ENCODE measurements at regions not wholly inside any gene's neighbourhood (a gene's known extent, or its start where the extent isn't known, plus 50 kb on each side); places are given as distances from the start of the nearest gene placed in this dataset.

DNA sequence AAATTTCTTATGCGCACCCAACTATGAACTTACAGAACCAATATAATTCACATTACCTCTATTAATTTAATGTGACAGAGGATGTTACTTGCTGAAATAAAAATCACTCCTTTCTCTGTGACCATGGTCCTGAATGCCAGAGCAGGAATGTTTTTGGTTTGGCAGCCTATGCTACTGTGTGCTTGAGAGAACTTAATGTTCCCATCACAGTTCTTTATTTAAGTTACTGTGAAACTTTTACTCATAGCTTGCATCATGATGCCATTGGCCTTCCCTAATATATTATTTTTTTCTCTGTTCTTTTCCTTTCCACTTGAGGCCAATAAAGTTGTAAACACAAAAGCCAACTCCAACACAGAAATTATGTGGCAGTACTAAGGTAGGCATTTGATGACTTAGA lies 142.2 kb downstream of the FAM76B start (continued):
- TF ChIP-seq, protein P1, sequence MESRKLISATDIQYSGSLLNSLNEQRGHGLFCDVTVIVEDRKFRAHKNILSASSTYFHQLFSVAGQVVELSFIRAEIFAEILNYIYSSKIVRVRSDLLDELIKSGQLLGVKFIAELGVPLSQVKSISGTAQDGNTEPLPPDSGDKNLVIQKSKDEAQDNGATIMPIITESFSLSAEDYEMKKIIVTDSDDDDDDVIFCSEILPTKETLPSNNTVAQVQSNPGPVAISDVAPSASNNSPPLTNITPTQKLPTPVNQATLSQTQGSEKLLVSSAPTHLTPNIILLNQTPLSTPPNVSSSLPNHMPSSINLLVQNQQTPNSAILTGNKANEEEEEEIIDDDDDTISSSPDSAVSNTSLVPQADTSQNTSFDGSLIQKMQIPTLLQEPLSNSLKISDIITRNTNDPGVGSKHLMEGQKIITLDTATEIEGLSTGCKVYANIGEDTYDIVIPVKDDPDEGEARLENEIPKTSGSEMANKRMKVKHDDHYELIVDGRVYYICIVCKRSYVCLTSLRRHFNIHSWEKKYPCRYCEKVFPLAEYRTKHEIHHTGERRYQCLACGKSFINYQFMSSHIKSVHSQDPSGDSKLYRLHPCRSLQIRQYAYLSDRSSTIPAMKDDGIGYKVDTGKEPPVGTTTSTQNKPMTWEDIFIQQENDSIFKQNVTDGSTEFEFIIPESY (IDR thresholded peaks at IDR 0.05; ENCODE audit: extremely low read depth, insufficient replicate concordance, low read length): no peak
- TF ChIP-seq SRF (IDR thresholded peaks at IDR 0.05; ENCODE audit: low read depth): no peak
- no peak for TF ChIP-seq SP1 (IDR thresholded peaks at IDR 0.05; ENCODE audit: low read depth)

GRCh38 chr11:95641495-95641894 lies 148.1 kb downstream of the FAM76B start:
- H3K36me3 ChIP-seq (ENCODE audit: control insufficient read depth in 1 of 2, insufficient read depth in 2 of 2, low read length in 2 of 2): no peaks in the 10 kb centered on the region
- ATAC-seq (no peak), DNase-seq (ENCODE audit: low read depth, low spot score) (no peak)
- no peaks in the 10 kb centered on the region for H3K9me3 ChIP-seq (ENCODE audit: control insufficient read depth in 1 of 2, insufficient read depth in 1 of 2, low read depth in 1 of 2, low read length in 2 of 2)
- H4K20me1 ChIP-seq (ENCODE audit: insufficient read depth): no peaks in the 10 kb centered on the region
- TF ChIP-seq ELF1 (IDR thresholded peaks at IDR 0.05; ENCODE audit: borderline replicate concordance, low read depth) (no peak), EZH2 (IDR thresholded peaks at IDR 0.05) (no peak), EZH2phosphoT487 (IDR thresholded peaks at IDR 0.05; ENCODE audit: borderline replicate concordance) (no peak), MAX (IDR thresholded peaks at IDR 0.05) (no peak), FOSL1 (IDR thresholded peaks at IDR 0.05; ENCODE audit: low read depth) (no peak), EGR1 (IDR thresholded peaks at IDR 0.05; ENCODE audit: low read depth) (no peak), SRF (IDR thresholded peaks at IDR 0.05; ENCODE audit: low read depth) (no peak), ZNF274 (IDR thresholded peaks at IDR 0.05; ENCODE audit: low read depth, low read length) (no peak), SIN3A (IDR thresholded peaks at IDR 0.05; ENCODE audit: low read depth) (no peak), ATF3 (IDR thresholded peaks at IDR 0.05) (no peak), JUND (IDR thresholded peaks at IDR 0.05) (no peak)
- TF ChIP-seq, protein P2, sequence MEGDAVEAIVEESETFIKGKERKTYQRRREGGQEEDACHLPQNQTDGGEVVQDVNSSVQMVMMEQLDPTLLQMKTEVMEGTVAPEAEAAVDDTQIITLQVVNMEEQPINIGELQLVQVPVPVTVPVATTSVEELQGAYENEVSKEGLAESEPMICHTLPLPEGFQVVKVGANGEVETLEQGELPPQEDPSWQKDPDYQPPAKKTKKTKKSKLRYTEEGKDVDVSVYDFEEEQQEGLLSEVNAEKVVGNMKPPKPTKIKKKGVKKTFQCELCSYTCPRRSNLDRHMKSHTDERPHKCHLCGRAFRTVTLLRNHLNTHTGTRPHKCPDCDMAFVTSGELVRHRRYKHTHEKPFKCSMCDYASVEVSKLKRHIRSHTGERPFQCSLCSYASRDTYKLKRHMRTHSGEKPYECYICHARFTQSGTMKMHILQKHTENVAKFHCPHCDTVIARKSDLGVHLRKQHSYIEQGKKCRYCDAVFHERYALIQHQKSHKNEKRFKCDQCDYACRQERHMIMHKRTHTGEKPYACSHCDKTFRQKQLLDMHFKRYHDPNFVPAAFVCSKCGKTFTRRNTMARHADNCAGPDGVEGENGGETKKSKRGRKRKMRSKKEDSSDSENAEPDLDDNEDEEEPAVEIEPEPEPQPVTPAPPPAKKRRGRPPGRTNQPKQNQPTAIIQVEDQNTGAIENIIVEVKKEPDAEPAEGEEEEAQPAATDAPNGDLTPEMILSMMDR (IDR thresholded peaks at IDR 0.05 in 2 of 3, conservative IDR thresholded peaks at IDR 0.05 in 1 of 3; ENCODE audit: borderline replicate concordance in 1 of 3, insufficient read depth in 1 of 3, low read depth in 2 of 3, low read length in 2 of 3): no peak
- ChIA-PET POLR2A (no interaction called here), RAD21 (ENCODE audit: low non-redundant PET in 1 of 2, low total read pairs in 2 of 2, uncharacterized antibody in 2 of 2, unreplicated experiment in 2 of 2) (no interaction called here), CTCF (no interaction called here)
- H3K4me1 ChIP-seq (ENCODE audit: control insufficient read depth in 1 of 2, insufficient read depth in 2 of 2, low read length in 2 of 2): no peaks in the 10 kb centered on the region
- no peaks in the 10 kb centered on the region for H3K79me2 ChIP-seq (ENCODE audit: insufficient read depth, low read length)
- H3K4me2 ChIP-seq (ENCODE audit: low read length): no peak overlapping the region
- H3K9ac ChIP-seq (ENCODE audit: low read length): no peak overlapping the region
- no peak overlapping the region for H2AFZ ChIP-seq (ENCODE audit: low read depth, low read length, poor library complexity, severe bottlenecking)
- no peaks in the 10 kb centered on the region for H3K9me2 ChIP-seq (ENCODE audit: insufficient read depth)
- no peaks in the 10 kb centered on the region for H3K27me3 ChIP-seq (ENCODE audit: insufficient read depth, low read length)
- intact Hi-C loops (cut with micrococcal nuclease): no loop called here
- H3K4me3 ChIP-seq (replicated peaks in 1 of 2; ENCODE audit: low read depth in 1 of 2, low read length in 2 of 2): no peak overlapping the region
- H3K27ac ChIP-seq (ENCODE audit: low read depth, low read length): no peak overlapping the region
- no TSS peak for BruUV-seq (replicated peaks)

All from HCT116 (cell line).